Embryonic facial prominence (tissue), 1 donor: ENCODE measurements at regions not wholly inside any gene's neighbourhood (a gene's known extent, or its start where the extent isn't known, plus 50 kb on each side); places are given as distances from the start of the nearest gene placed in this dataset.
"Not testable (repeated sequence)": the region's sequence is repeated elsewhere in the genome, so short reads cannot be mapped to it uniquely, and the experiment has no call there.

Source experiments
- DNase-seq: peaks from one replicate; pipeline ENCODE4 v3.0.0-alpha.2; 2016; ENCODE audit errors: extremely low spot score

DNA sequence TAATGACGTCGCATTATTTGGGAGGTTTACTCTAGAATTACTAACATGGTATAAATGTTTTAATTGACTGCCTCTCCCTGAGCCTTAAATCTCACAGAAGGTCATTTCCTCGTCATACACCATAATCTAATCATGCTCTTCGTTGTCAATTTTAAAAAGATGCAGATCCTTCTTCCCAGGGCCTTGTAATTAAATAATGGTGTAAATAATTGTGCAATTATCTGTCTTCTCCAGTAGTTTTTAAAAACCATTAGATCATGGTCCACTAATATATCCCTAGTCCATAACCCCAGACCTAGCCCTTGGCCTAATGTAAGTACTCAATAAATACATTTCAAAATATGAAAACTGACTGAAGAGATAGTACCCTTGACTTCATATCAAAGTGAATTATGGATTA is 181.5 kb upstream of the GNAI1 start:
- no peak for DNase-seq

- no peak for DNase-seq
Observed at GRCh38 chr7:79952399-79952798, 182.2 kb upstream of the GNAI1 start.

DNA sequence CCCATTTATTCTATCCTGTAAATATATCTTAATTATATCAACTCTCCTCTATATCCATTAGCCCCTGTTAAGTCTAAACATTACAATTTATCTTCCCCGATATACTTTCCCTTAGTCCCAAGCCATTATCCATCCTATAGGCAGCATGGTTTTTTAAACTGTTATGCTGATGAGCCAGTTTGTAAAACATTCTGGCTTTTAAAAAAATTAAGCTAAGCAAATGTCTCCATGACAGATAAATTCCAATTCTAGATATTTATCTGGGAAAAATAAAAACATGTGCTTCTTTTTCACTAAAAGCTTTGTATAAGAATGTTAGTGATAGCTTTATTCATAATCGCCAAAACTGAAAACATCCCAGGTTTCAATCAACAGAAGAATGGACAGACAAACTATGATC is 183.2 kb upstream of the GNAI1 start:
- no peak for DNase-seq

DNA sequence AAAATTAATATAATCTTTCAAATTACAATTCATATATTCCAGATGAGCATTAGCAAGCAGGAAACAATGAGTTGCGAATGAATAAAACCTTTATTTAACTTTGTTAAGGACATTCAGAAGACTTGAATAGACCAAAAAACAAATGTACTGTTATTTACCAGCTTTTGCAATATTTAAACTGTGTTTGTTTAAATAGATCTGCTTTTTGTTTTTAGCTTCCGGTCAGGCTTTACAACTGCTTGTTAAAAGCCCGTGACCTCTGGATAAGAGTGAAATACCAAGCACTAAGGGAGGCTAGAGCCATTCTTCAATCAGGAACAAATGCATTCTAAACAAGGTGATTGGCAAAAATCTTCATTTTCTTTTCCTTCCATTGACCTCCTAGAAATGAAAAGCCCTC is 184.9 kb upstream of the GNAI1 start:
- DNase-seq = no peak

DNA sequence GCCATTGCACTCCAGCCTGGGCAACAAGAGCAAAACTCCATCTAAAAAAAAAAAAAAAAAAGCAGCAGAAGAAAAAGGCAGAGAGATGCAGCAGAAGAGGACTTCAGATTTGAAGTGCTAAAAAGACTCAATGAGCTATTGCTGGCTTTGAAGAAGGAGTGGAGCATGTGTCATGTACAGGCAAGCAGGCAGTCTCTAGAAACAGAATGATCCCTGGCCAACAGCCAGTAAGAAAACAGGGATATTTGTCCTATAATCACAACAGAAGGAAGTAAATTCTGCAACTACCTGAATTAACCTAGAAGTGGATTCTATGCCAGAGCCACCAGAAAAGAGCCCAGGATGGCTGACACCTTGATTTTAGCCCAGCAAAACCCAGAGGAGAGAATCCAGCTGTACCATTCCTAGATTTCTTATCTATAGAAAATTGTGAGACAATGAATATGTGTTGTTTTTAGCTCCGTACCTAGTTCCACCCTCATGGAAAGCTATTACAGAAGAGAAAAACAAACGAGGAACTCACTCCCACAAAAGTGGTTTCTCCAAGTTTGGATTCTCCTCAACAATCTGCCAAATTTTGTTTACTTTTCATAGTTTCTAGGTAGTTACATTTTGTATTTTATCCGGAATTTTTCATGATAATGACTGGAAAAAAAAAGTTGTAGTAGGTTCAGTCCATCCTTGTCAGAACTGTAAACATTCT is 198.2 kb upstream of the GNAI1 start:
- no peak for DNase-seq

DNA sequence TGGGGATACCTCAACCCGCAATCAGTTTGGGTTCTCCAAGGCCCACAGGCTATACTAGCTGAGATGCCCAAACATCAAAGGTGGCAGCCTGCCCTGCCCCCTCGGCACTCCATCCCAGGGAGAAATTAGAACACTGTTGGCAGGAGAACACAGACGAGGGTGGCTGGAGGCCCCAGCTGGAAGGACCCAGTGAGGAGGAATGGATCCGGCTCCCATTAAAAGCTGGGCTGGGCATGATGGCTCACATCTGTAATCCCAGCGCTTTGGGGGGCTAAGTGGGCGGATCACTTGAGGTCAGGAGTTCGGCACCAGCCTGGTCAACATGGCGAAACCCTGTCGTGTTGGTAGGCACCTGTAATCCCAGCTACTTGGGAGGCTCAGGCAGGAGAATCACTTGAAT is 199.9 kb upstream of the GNAI1 start:
- no peak for DNase-seq

- DNase-seq = no peak
Observed at GRCh38 chr7:79933144-79933543, 201.5 kb upstream of the GNAI1 start.

GRCh38 chr7:79930604-79931003 is 204.0 kb upstream of the GNAI1 start:
- no peak for DNase-seq

DNA sequence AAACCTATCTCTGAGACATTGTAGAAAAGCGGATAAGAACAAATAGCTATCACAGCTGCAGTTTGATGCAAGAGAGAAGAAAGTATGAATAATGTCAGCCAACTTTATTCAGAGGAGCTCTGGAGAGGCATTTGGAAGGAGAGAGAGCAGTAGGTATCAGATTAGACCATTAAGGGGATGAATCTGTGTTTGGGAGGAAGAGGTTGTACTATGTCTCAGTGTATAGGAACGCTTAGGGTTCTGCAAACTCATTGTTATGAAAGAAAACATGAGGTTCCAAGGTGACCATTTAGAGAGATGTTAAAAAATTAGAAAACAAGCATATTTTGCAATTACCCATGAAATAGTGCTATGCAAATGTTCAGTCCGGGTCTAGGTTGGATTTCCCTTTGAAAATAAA is 207.5 kb upstream of the GNAI1 start:
- DNase-seq = no peak

DNA sequence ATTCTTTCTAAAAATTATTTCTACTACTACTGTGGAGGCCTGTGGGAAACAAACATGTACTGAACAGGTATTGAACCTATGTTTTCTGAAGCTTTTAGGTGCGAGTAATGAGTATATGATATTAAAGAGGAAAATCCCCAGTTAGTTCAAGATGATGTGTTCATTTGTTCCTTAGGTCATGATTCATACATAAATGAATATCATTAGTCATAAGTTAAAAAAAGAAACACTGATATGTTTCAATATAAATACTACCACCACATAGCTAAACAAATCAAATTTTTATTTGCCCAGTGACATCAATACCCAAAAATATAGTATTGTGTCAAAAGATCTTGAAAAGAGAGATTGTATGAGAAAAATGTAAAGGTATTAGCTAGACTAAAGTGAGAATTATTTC is 210.7 kb upstream of the GNAI1 start:
- no peak for DNase-seq

GRCh38 chr7:79922894-79923293 is 211.7 kb upstream of the GNAI1 start:
- DNase-seq = no peak

DNA sequence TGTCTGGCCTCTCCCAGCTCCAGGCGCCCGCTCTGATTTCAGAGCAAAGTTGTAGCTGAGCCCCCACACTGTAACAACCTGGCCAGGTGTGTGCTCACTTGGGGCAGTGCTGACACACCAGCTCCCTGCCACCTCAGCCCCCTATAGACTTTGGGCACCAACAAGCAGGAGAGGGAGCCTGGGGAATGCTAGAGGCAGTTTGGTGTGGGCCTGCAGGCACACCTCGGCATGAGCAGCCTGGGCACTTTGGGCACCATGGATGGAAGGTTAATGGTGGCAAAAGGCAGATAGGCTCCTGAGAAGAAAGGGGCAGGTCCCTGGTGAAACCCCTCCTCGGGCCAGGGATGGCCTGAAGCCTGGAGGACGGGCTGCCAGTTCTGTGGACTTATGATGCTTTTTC is 212.7 kb upstream of the GNAI1 start:
- DNase-seq = no peak

GRCh38 chr7:79918632-79919031 is 216.0 kb upstream of the GNAI1 start:
- DNase-seq = not testable (repeated sequence)

GRCh38 chr7:79915346-79915745 is 219.3 kb upstream of the GNAI1 start:
- DNase-seq = not testable (repeated sequence)

- no peak for DNase-seq
Observed at GRCh38 chr7:79912213-79912633, 222.4 kb upstream of the GNAI1 start.

DNA sequence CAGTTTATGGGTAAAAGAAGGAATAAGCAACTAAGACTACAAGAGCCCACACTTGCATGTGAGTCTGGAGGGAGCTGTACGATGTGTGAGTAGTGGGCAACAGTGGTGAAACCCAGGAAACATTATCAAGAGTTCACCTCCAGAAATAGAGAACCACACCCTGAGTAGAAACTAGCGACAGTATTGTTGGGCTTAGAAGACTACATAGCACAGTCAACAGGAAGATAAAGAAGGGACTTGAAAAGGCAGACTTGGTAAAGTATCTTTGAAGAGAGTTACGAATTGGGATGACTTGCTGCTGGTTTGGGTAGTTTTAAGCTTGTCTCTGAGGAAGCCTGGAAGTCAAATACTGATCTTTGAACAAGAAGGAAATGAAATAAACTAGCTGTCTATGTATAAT is 223.2 kb upstream of the GNAI1 start:
- DNase-seq = no peak

GRCh38 chr7:79909176-79909575 is 225.5 kb upstream of the GNAI1 start:
- no peak for DNase-seq

GRCh38 chr7:79897166-79897565 is 237.5 kb upstream of the GNAI1 start:
- no peak for DNase-seq

DNA sequence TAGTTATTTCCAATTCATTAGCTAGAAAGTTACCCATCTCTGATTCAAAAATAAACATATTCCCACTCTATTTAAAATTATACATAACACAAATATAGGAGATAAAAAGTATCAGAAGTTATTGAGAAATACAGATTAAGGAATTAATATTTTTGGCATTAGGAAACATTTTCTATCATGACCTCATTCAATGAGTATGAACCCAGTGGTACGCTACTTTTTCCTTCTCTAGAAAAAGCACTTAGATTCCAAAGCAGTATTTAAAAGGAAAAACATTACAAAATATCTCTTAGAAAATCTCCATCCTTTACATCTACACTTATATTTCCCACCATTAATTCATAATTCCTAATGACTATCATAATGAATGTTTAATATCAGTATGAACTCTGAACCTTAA is 240.6 kb upstream of the GNAI1 start:
- DNase-seq = no peak

DNA sequence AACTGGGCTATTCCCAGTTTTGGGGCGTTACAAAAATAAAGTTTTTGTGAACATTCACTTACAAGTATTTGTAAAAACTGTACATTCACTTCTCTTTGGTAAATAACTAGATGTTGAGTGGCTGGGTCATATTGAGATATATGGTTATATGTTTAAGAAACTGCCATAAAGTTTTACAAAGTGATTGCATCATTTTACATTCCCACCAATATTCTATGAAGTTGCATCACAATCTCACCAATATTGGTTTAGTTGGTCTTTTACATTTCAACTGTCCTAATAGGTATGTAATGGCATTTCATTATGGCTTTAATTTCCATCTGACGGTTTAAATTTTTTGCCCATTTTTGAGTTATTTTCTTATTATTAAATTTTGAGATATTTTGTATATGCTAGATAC is 251.7 kb upstream of the GNAI1 start:
- no peak for DNase-seq

DNA sequence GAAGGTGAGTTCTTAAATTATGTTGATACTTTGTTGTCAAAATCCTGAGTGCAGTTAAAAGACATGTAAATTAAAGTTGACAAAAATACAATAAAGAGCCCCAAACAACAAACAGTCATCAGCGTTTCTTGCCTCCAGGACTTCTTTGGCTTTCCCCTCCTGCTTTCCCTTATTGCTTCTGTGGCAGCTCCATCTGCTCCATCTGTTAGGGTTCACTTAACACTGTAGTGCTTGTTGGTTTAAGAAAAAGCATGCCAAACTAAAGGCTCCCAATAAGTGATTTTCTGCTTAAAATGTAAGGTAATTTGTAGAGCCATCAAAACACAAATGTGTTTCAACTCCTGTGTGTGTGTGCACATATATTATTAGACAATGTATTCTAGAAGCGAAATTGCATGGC is 254.3 kb upstream of the GNAI1 start:
- DNase-seq = no peak

DNA sequence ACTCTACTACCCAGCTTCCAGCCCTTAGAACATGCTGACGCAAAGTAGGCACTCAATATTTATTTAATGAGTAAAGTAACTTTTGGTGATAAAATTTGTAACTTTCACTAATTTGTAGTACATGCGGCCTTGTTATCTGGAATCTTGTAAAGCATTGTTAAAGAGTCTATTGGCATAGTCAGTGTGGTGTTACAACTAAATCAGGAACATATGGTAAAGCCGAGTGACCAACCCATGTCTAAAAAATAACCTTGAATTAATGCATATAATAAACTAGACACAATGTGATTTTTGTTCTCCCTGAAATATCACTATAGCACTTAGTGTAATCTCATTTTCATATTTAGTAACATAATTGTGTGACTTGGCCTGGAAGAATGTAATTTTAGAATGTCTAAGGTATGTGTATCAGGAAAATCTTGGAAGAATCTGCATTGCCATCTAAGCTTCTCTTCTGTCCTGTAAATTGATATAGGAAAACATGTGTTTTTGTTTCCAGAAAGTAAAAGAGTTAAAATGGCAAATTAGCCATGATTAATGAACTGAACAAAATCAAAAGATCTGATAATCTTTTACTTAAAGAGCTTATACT is 256.7 kb upstream of the GNAI1 start:
- DNase-seq = no peak

GRCh38 chr7:79876848-79877252 is 257.8 kb upstream of the GNAI1 start:
- DNase-seq = no peak

DNA sequence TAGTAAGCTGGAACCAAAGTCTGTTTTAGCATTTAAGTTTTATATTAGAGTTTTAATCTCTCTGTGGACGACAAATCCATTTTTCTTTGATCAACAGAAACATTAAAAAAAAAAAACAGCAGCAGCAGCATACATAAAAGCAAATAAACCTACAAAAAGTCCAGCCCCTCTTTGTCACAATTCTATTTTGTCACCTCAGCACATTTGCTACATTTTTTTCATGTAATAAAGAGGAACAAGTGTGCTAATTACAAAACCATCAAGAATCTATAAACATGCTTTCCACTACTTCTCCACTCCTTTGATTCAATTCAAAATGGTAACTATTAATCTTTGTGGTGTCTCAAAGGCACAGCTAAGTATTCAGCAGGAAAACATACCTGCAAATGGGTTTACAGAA is 259.8 kb upstream of the GNAI1 start:
- DNase-seq = no peak
